Aorta (tissue), 5 donors: ENCODE measurements at regions not wholly inside any gene's neighbourhood (a gene's known extent, or its start where the extent isn't known, plus 50 kb on each side); places are given as distances from the start of the nearest gene placed in this dataset.

Experiments used
- ATAC-seq: fragments of 200-7000 bp; cut with Tn5 transposase; one replicate; pipeline ENCODE4 v1.9.1; 2022; ENCODE audit warnings: moderate library complexity; ENCODE audit not compliant: low FRiP score
- DNase-seq, 2 donors: peaks; one replicate each; pipeline ENCODE4 v3.0.0-alpha.2; 2020
- H3K27ac ChIP-seq, 2 donors: one replicate each; pipeline ENCODE4 v1.5.1; 2013; ENCODE audit warnings: low read length in 2 of 2, mild to moderate bottlenecking in 2 of 2, moderate library complexity in 2 of 2, control low read depth in 1 of 2, inconsistent platforms in 1 of 2, low read depth in 1 of 2
- H3K27me3 ChIP-seq, 2 donors: one replicate each; pipeline ENCODE4 v1.6.1; 2013; ENCODE audit warnings: control low read depth in 1 of 2, low read length in 1 of 2, mild to moderate bottlenecking in 1 of 2, moderate library complexity in 1 of 2; ENCODE audit not compliant: insufficient read depth in 2 of 2, control insufficient read depth in 1 of 2
- H3K36me3 ChIP-seq, 2 donors: one replicate each; pipeline ENCODE4 v1.6.1; 2013; ENCODE audit warnings: control low read depth in 1 of 2, low read length in 1 of 2, mild to moderate bottlenecking in 1 of 2; ENCODE audit not compliant: insufficient read depth in 2 of 2, control insufficient read depth in 1 of 2
- H3K4me1 ChIP-seq, 2 donors: one replicate each; pipeline ENCODE4 v1.6.1; 2013; ENCODE audit warnings: low read length in 2 of 2, control low read depth in 1 of 2, mild to moderate bottlenecking in 1 of 2, moderate library complexity in 1 of 2; ENCODE audit not compliant: insufficient read depth in 2 of 2, control insufficient read depth in 1 of 2
- H3K4me3 ChIP-seq, 2 donors: one replicate each; pipeline ENCODE4 v1.5.1; 2013; ENCODE audit warnings: low read length in 2 of 2, control low read depth in 1 of 2, mild to moderate bottlenecking in 1 of 2
- H3K9me3 ChIP-seq: one replicate; pipeline ENCODE4 v1.6.1; 2013; ENCODE audit warnings: mild to moderate bottlenecking, low read length; ENCODE audit not compliant: control insufficient read depth
- WGBS, 2 donors: extraction: QIAGEN DNeasy Blood & Tissue Kit; methylation state at CpG; one replicate each; pipeline ENCODE4 v1.1.7; 2013; 5-methylcytosine and 5-hydroxymethylcytosine counted together
- intact Hi-C, 2 donors: fragments of 100-400 bp; cut with DNase I; formaldehyde crosslinking; loops; one replicate each; pipeline versions ENCODE4 v1.14.2 to v1.15.0; 2022
- donor health status: healthy with polysubstance abuse.
- donor health status: Bipolar disorder and iron deficiency.
- donor health status: DM: no; HTN: no; CAD: no.
- donor health status: DM: no; HTN: no; CAD: no.
- donor health status: DM: yes; HTN: yes; CAD: no.

DNA sequence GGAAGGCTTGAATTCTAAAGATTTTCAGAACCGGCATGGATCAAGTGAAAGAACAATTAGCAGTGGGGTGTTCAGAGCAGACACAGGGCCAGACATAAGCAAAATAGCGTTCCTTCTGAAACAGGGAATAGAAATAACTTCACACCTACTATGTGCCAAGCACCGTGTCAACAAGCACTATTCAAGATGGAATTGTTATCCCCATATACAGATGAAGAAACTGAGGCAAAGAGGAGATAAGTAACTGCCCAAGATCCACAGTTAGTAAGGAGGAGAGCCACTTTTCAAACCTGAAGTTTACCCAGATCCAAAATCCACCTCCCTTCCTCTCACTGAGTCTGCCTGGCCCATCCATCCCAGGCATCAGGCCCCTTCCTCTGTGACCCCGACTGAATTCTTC, 73.6 kb upstream of the PIK3CG start:
- Histone ChIP-seq H3K9me3 (no peaks in the 10 kb centered on the region), H3K4me3 (no peak overlapping the region), H3K4me1 (no peaks in the 10 kb centered on the region), H3K27me3 (no peaks in the 10 kb centered on the region), H3K27ac (no peak overlapping the region), H3K36me3 (no peaks in the 10 kb centered on the region)
- intact Hi-C loops, result no loop called here
- DNase-seq, result no peak
- WGBS, 2 donors, result 72 to 73% methylated on average over 4 of the region's 4 CpGs
- ATAC-seq, result no peak

DNA sequence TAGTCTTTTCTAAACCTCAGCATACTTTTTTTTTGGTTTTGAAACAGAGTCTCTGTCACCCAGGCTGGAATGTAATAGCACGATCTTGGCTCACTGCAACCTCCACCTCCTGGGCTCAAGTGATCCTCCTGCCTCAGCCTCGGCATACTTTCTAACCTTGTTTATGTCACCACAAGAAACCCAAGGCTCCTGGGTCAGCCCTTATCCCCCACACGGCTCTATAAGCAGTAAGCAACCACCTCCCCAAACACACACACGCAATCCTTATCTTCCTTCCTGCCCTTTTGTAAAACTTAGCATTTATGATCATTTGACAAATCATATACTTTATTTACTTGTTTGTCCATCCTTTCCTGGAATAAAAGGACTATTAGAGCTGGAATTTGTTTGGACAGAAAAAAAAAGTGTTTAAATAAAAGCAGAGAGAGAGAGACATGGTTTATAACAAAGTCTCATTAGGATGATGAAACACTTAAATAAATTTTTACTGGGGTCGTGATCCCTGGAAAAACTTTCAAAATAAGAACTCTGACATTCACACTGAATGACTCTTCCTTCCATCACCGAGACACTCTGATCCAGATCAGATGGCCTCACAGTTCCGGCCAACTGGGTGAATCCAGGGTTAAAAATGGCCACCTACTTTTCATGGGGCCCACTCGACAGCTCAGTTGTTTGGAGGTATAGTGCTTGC, 72.7 kb upstream of the PIK3CG start:
- Histone ChIP-seq H3K4me1 (no peaks in the 10 kb centered on the region), H3K4me3 (no peak overlapping the region), H3K27me3 (no peaks in the 10 kb centered on the region), H3K36me3 (no peaks in the 10 kb centered on the region), H3K9me3 (no peaks in the 10 kb centered on the region), H3K27ac (no peak overlapping the region)
- DNase-seq, result no peak
- intact Hi-C loops, result no loop called here
- WGBS, 2 donors, result 58 to 76% methylated on average over 8 of the region's 8 CpGs
- no peak for ATAC-seq

DNA sequence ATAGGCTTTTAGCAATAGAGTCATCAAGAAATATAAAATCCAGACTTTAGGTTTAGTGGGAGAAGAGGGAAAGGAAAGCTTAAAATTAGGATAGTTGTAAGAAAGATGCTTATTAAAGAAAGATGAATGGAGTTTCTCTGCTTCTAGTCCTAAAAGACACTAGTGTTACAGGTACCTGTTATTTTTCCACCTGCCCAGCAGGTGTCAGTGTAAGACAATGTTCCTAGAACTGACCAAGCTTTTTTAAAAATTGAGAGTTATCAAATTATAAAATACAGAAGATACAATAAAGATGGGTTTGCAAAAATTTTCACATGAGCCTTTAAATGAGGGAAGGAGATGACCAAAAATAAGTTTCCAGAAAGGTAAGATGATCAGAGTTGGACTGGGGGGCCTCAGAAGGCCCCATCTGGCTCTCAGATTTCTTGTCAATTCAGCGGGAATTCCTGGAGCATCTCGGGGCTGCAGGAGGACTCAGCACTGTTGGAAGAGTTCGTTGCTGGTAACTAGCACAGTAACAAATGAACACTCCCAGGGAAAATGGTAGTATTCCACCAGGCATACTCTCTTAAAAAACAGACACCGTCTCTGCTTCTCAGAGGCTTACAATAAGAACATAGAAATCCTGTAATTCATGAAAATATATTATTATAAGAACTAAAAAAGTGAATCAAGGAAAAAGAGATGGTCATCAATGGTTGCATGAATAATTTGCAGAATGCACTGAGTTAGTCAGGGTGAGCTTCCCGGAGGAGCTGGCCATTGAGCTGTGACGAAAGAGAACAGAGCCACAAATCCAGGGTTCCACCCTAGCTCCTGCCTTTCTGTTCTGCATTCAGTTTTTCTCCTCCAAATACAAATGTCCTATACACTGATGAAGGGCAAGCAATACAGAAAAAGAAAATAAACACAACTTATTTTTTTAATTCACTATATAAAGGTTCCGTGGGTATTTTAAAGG, 71.8 kb upstream of the PIK3CG start:
- Histone ChIP-seq H3K36me3 (no peaks in the 10 kb centered on the region), H3K4me1 (no peaks in the 10 kb centered on the region), H3K27ac (no peak overlapping the region), H3K27me3 (no peaks in the 10 kb centered on the region), H3K9me3 (no peaks in the 10 kb centered on the region), H3K4me3 (no peak overlapping the region)
- intact Hi-C loops, result no loop called here
- WGBS, 2 donors, result 61 to 72% methylated on average over 7 of the region's 7 CpGs
- DNase-seq (no peak), ATAC-seq (no peak)

DNA sequence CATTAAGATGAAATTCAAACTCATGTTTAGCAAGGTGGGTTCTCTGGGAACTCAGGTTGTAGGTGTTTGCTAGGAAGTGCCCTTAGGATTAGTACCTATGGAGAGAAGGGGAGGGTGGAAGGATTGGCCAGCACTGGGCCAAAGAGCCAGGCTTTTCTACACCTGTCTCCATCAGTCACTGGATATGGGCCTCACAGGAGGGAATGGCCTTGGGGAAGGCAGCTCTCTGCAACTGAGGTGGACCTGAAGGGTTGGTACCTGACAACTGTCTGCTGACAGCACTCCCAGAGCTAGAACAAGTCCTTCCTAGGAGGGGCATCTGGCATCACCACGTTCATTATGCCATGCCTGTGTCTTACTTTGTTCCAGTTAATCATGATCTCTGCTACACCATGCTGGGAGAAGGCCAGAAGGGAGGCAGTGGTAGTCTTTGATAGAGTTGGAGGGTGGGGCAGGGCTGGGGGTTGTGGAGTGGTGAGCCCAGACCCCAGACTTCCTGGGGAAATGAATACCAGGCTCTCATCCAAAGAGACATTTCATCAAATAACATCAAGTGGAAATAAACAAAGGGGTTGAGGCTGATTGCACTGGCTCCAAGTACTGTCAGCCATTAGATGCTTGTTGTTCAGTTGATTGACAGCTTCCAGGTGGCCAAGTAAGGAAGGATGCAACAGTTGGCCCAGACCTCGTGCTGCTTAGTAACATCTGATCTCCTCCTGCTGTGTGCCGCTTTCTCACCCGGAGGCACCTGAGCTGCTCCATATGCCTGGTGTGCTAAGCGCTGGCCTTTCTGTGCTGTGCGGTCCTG, 70.6 kb upstream of the PIK3CG start:
- 81 to 83% methylated on average over 6 of the region's 6 CpGs for WGBS, 2 donors
- intact Hi-C loops, result no loop called here
- ATAC-seq, result no peak

DNA sequence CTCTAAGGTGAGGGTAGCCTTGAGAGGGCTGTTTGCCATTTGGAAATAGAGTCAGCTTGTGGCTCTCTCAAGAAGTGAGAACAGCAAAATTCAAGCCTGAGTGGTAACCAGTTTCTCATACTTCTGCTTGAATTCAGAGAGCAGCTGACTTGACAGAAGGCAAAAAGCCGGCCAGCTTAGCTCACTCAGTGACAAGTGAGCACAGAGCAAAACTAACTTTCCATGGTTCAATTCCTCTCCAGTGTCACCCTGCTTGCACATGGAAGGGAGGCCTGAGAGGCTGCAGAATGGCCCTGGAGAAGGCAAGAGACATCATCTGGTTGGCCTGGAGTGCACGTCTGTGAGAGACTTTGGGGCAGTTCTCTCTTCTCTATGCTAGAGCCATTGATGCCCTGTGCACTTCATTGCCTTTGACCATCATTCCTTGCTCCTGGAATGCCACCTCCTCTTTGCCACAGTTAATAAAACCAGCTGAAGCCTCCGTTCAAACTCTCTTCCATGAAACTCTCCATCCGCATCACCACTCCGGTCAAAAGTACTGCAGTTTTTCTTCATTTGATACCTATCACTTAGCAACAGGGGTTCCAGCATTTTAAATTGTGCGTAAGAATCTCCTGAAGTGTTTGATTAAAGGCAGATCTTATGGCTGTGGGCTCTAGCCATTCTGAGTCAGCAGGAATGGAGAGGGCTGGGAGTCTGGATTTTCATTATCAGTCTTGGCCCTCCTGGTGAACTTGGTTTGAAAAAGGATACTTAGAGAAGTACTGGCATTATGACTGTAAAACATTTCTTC, 69.8 kb upstream of the PIK3CG start:
- no peak for DNase-seq
- H3K27me3 ChIP-seq, result no peaks in the 10 kb centered on the region
- 81 to 86% methylated on average over 6 of the region's 6 CpGs for WGBS, 2 donors
- ATAC-seq, result no peak
- intact Hi-C loops, result no loop called here
- no peak overlapping the region for H3K4me3 ChIP-seq
- H3K9me3 ChIP-seq, result no peaks in the 10 kb centered on the region
- H3K4me1 ChIP-seq, result no peaks in the 10 kb centered on the region
- H3K36me3 ChIP-seq, result no peaks in the 10 kb centered on the region
- H3K27ac ChIP-seq, result no peak overlapping the region

More for the DNA sequence above, 70.6 kb upstream of the PIK3CG start:
- Histone ChIP-seq H3K27me3 (no peaks in the 10 kb centered on the region), H3K4me1 (no peaks in the 10 kb centered on the region), H3K27ac (no peak overlapping the region), H3K4me3 (no peak overlapping the region), H3K36me3 (no peaks in the 10 kb centered on the region), H3K9me3 (no peaks in the 10 kb centered on the region)
- DNase-seq, result no peak

DNA sequence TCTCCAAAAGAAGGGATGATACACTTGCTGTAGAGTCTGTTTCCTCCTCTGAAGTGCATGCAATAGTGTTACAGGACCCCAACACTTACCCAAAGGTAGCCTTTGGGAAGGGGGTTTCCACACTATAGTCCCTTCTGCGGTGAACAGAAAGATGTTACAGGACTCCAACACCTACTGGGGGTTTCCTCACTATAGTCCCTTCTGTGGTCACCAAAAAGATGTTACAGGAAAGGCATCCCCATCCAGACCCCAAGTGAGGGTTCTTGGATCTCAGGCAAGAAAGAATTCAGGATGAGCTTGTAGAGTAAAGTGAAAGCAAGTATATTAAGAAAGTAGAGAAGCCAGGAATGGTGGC, 69.2 kb upstream of the PIK3CG start:
- H3K36me3 ChIP-seq, result no peaks in the 10 kb centered on the region
- ATAC-seq, result no peak
- H3K27ac ChIP-seq, result no peak overlapping the region
- intact Hi-C loops, result no loop called here
- DNase-seq, result no peak
- H3K4me3 ChIP-seq, result no peak overlapping the region
- H3K27me3 ChIP-seq, result no peaks in the 10 kb centered on the region
- 33 to 46% methylated on average over 1 of the region's 1 CpG for WGBS, 2 donors
- H3K9me3 ChIP-seq, result no peaks in the 10 kb centered on the region
- no peaks in the 10 kb centered on the region for H3K4me1 ChIP-seq

DNA sequence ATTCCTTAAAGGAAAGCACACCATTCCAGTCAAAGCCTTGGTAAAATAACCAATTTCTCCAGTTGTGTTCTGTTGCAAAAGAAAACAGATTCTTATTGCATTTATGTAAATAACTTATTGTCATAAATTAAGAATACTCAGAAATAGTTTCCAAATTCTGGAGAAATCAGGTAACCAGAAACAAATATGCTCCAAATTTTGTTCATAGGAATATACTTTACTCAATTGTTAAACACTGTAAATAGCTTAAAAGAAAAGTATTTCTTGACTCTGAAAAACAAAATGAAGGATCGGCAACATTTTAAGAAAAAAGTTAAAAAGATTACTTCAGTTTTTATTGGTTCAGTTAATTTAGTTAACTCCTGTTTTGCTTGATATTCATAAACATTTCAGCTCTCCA, 67.1 kb upstream of the PIK3CG start:
- H3K4me1 ChIP-seq, result no peaks in the 10 kb centered on the region
- intact Hi-C loops, result no loop called here
- H3K36me3 ChIP-seq, result no peaks in the 10 kb centered on the region
- H3K27ac ChIP-seq, result no peak overlapping the region
- H3K27me3 ChIP-seq, result no peaks in the 10 kb centered on the region
- DNase-seq (no peak), ATAC-seq (no peak)
- peaks cover 3% of the 10 kb centered on the region for H3K9me3 ChIP-seq
- 88 to 90% methylated on average over 1 of the region's 1 CpG for WGBS, 2 donors
- H3K4me3 ChIP-seq, result no peak overlapping the region

DNA sequence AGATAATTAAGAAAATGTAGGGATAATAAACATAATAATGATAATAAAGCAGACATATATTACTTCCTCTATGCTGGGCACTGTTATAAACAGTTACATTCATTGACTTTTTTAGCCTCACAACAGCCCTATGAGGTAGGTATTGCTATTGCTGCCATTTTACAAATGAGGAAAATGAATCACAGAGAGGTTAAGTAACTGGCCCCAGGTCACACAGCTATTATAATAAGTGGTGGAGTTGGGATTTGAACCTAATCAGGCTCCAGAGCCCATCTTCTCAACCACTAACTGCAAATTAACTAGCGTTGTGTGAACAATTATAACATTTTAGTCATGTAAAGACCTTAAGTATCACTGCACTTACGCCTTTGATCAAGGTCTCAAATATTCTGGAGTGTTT, 62.5 kb upstream of the PIK3CG start:
- 94 to 97% methylated on average over 2 of the region's 2 CpGs for WGBS, 2 donors
- intact Hi-C loops, result no loop called here
- Histone ChIP-seq H3K4me3 (no peak overlapping the region), H3K36me3 (no peaks in the 10 kb centered on the region), H3K4me1 (no peaks in the 10 kb centered on the region), H3K27ac (no peak overlapping the region), H3K9me3 (peaks cover 3% of the 10 kb centered on the region), H3K27me3 (no peaks in the 10 kb centered on the region)
- DNase-seq (no peak), ATAC-seq (no peak)
